GM18505 (cell line): ENCODE measurements at regions not wholly inside any gene's neighbourhood (a gene's known extent, or its start where the extent isn't known, plus 50 kb on each side); places are given as distances from the start of the nearest gene placed in this dataset.
"Not testable (repeated sequence)": the region's sequence is repeated elsewhere in the genome, so short reads cannot be mapped to it uniquely, and the experiment has no call there.

Source experiments
- ATAC-seq: cut with Tn5 transposase; IDR thresholded peaks from one replicate; pipeline ENCODE4 v1.9.1; 2021; ENCODE audit not compliant: unreplicated experiment
- POLR2A ChIP-seq: IDR thresholded peaks from 4 replicates; pipeline ENCODE4 v1.6.1; 2011; ENCODE audit warnings: borderline replicate concordance; ENCODE audit not compliant: insufficient read depth, insufficient read length; ENCODE audit errors: extremely low read depth

DNA sequence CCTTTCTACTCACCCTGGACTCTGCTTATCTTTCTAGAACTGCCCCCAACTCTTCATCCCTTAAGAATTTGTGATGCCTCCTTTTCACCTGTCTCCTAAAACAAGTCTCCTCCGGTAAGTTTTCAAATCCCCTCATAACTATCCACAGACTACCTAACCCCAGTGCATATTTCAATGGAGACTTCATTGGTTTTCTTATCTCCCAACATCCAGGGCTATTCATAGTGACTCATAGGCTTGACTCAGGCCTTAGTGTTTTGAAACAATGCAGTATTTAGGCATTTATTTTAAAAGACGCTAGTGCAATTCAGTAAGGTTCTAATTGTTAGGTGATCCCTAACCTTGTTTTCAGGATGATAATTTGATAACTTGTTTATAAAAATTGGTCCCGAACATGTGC, 399.2 kb downstream of the CPS1 start:
- no peak for TF ChIP-seq POLR2A
- ATAC-seq = no peak

DNA sequence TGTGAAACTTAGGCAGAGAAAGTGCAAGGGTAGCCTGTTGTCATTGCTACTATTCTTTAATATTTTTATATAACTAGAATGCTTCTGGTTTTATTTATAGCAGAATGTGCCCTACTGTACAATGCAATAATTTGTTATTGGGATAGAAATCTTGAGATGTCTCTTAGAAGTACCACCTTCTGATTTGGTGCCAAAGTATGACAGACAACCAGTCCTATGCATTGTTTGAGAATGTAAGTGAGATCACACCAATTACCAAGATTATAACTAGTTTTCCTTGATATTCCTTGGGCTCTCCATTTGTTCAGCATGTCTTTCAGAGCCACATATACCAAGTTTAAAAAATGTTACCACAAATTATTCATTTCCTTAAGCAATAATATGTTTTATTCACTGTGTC, 399.7 kb downstream of the CPS1 start:
- ATAC-seq = no peak
- no peak for TF ChIP-seq POLR2A

DNA sequence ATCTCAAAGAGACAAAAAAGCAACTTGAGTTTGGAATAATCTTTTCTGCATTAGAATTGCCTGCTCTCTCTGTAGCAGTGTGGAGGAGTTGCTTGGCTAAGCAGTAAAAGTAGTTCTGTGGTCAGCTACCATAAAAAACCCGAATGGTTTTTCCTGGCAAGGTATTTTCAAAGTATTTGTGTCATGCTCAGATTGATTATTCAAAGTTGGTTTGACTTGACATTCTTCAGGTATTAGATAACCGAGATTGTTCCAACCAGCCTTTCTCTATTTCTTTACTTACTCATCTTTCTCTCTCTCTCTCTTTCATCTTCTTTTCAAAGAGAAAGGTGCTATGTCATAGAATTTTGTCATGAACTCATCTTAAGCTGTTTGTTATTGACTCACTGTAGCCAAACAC, 404.9 kb downstream of the CPS1 start:
- no peak for ATAC-seq

GRCh38 chr2:210963386-210963785, 407.0 kb downstream of the CPS1 start:
- ATAC-seq = no peak

More for the DNA sequence above, 404.9 kb downstream of the CPS1 start:
- TF ChIP-seq POLR2A = no peak

DNA sequence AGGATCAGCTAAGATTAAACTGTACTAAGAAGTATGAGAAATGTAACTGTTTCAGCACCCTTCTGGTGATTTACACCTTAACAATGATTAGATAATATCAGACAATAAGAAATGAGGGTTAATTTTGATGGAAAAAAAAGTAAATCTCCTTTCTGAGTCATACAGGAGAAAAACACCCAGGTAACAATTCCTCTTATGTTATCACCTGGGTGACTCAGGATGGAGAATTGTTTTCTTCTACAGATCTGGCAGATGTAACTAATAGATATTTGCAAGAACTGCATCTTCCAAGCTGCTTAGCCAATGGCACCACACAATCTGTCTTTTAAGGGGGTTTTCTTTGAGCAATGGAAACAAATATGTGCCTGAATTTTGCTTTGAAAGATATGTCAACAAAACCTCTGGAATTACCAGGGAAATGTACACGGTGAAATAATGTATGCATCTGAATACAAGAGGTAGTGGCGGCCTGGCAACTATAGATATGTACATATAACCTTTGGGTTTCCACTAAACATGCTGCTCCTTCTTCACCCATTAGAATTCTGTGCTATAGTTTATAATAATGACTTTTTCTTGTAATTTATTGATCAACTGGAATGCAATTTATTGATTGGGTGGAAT, 407.9 kb downstream of the CPS1 start:
- TF ChIP-seq POLR2A = no peak
- no peak for ATAC-seq

More at GRCh38 chr2:210963386-210963785, 407.0 kb downstream of the CPS1 start:
- no peak for TF ChIP-seq POLR2A

- TF ChIP-seq POLR2A = no peak
- ATAC-seq = no peak
Observed at GRCh38 chr2:210965472-210965871, 409.1 kb downstream of the CPS1 start.

- no peak for ATAC-seq
- TF ChIP-seq POLR2A = no peak
Observed at GRCh38 chr2:210966330-210966729, 409.9 kb downstream of the CPS1 start.

GRCh38 chr2:210971431-210971830, 415.0 kb downstream of the CPS1 start:
- TF ChIP-seq POLR2A = no peak
- ATAC-seq = no peak

DNA sequence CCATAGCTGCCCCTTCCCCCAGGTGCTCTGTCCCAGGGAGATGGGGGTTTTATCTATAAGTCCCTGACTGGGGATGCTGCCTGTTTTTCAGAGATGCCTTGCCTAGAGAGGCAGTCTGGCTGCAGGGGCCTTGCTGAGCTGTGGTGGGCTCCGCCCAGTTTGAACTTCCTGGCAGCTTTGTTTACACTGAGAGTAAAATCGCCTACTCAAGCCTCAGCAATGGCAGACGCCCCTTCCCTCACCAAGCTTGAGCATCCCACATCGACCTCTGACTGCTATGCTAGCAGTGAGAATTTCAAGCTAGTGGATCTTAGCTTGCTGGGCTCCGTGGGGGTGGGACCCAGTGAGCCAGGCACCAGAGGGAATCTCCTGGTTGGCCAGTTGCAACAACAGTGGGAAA, 430.4 kb downstream of the CPS1 start:
- ATAC-seq = not testable (repeated sequence)

- no peak for ATAC-seq
- TF ChIP-seq POLR2A = no peak
Observed at GRCh38 chr2:210991107-210991506, 434.7 kb downstream of the CPS1 start.

DNA sequence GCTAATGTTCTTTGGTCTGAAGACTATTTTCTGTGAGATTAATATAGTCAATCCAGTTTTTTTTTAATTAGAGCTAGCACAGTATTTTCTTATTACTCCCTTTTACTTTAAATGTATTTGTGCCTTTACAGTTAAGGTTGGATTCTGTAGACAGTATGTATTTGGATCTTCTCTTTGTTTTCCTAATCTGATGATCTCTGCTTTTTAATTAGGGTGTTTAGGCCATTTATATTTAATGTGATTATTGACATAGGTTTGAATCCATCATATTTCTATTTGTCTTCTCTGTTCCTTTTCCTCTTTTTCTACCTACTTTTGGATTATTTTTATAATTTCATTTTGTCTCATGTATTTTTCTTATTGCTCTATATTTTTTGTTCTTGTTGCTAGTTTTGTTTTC, 437.7 kb downstream of the CPS1 start:
- ATAC-seq = no peak
- no peak for TF ChIP-seq POLR2A

GRCh38 chr2:210997373-210997772, 441.0 kb downstream of the CPS1 start:
- ATAC-seq = no peak
- TF ChIP-seq POLR2A = no peak

- no peak for TF ChIP-seq POLR2A
- ATAC-seq = no peak
Observed at GRCh38 chr2:210998334-210998733, 441.9 kb downstream of the CPS1 start.

- no peak for ATAC-seq
Observed at GRCh38 chr2:211014376-211014775, 458.0 kb downstream of the CPS1 start.

DNA sequence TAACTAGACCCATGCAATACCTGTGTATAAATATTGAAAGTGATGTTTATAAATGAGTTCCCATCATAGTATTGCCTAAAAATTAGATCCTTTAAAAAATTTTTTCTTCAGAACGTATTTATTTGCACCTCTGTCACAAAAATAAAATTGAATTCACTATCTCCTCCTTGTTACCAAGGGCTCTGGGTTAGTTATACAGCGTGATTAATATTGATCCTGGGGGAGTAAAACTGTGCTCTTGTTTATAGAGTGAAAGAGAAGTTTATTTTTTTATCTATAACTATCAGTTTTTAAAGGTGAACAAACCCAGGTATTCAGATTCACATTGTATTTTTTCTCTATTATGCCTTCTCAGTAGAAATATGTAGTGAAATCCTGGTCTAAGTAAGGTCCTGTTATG, 458.5 kb downstream of the CPS1 start:
- ATAC-seq = no peak
- no peak for TF ChIP-seq POLR2A

More at GRCh38 chr2:211014376-211014775, 458.0 kb downstream of the CPS1 start:
- no peak for TF ChIP-seq POLR2A

DNA sequence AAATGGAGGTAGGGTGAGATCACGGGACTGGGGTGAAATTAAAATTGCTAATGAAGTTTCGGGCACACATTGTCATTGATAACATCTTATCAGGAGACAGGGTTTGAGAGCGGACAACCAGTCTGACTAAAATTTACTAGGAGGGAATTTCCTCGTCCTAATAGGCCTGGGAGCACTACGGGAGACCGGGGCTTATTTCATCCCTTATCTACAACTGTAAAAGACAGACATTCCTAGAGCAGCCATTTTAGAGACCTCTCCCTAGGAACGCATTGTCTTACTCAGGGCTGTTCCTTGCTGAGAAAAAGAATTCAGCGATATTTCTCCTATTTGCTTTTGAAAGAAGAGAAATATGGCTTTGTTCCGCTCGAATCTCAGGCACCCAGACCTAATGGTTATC, 468.7 kb downstream of the CPS1 start:
- not testable (repeated sequence) for ATAC-seq
